Ishikawa (cell line): ENCODE measurements at regions not wholly inside any gene's neighbourhood (a gene's known extent, or its start where the extent isn't known, plus 50 kb on each side); places are given as distances from the start of the nearest gene placed in this dataset.

Experiments used
- CEBPB ChIP-seq: IDR thresholded peaks from 2 replicates; pipeline ENCODE4 v1.6.1; 2012
- CREB1 ChIP-seq: IDR thresholded peaks from 2 replicates; pipeline ENCODE4 v1.6.1; 2012; ENCODE audit warnings: low read depth
- EGR1 ChIP-seq: IDR thresholded peaks from 2 replicates; pipeline ENCODE4 v1.6.1; 2012
- EP300 ChIP-seq: IDR thresholded peaks from 2 replicates; pipeline ENCODE4 v1.6.1; 2012; ENCODE audit warnings: borderline replicate concordance
- FOXM1 ChIP-seq: IDR thresholded peaks from 2 replicates; pipeline ENCODE4 v1.6.1; 2012; ENCODE audit warnings: low read depth, borderline replicate concordance
- NFIC ChIP-seq: IDR thresholded peaks from 2 replicates; pipeline ENCODE4 v1.6.1; 2012
- RAD21 ChIP-seq: IDR thresholded peaks from 2 replicates; pipeline ENCODE4 v1.6.1; 2012; ENCODE audit warnings: low read depth
- TAF1 ChIP-seq: IDR thresholded peaks from 2 replicates; pipeline ENCODE4 v1.6.1; 2012; ENCODE audit warnings: low read depth, mild to moderate bottlenecking
- TCF12 ChIP-seq: IDR thresholded peaks from 2 replicates; pipeline ENCODE4 v1.6.1; 2012; ENCODE audit warnings: low read depth
- TEAD4 ChIP-seq: IDR thresholded peaks from 2 replicates; pipeline ENCODE4 v1.6.1; 2012
- YY1 ChIP-seq: IDR thresholded peaks from 2 replicates; pipeline ENCODE4 v1.6.1; 2012; ENCODE audit warnings: low read depth
- ZBTB7A ChIP-seq: IDR thresholded peaks from 2 replicates; pipeline ENCODE4 v1.6.1; 2012; ENCODE audit warnings: low read depth
- TF ChIP-seq, protein P1 (sequence below): IDR thresholded peaks from 2 replicates; pipeline ENCODE4 v1.6.1; 2012; ENCODE audit warnings: low read depth, mild to moderate bottlenecking
- TF ChIP-seq, protein P2 (sequence below): IDR thresholded peaks from 2 replicates; pipeline ENCODE4 v1.6.1; 2012
- TF ChIP-seq, protein P3 (sequence below): IDR thresholded peaks from 2 replicates; pipeline ENCODE4 v1.6.1; 2012

DNA sequence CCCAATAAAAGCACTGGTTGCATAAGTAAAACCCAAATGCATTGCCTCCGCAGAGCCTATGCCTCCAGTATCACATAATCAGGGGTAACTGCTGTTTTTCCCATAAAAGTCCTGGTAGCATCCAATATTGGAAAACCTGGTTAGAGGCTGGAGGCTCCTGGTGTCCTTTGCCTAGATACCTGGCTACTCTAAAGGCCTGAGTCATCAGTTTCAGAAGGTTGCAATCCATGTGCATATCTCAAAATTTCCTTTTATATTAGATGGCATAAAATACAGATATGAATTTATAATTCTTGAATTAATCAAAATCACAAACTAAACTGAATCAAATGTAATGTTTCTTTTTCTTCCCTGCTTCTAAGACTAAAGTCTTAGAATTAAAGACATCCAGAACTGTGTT, 164.2 kb upstream of the DCN start:
- no peak for TF ChIP-seq TAF1
- no peak for TF ChIP-seq EGR1
- no peak for TF ChIP-seq CEBPB
- TF ChIP-seq, protein P1, sequence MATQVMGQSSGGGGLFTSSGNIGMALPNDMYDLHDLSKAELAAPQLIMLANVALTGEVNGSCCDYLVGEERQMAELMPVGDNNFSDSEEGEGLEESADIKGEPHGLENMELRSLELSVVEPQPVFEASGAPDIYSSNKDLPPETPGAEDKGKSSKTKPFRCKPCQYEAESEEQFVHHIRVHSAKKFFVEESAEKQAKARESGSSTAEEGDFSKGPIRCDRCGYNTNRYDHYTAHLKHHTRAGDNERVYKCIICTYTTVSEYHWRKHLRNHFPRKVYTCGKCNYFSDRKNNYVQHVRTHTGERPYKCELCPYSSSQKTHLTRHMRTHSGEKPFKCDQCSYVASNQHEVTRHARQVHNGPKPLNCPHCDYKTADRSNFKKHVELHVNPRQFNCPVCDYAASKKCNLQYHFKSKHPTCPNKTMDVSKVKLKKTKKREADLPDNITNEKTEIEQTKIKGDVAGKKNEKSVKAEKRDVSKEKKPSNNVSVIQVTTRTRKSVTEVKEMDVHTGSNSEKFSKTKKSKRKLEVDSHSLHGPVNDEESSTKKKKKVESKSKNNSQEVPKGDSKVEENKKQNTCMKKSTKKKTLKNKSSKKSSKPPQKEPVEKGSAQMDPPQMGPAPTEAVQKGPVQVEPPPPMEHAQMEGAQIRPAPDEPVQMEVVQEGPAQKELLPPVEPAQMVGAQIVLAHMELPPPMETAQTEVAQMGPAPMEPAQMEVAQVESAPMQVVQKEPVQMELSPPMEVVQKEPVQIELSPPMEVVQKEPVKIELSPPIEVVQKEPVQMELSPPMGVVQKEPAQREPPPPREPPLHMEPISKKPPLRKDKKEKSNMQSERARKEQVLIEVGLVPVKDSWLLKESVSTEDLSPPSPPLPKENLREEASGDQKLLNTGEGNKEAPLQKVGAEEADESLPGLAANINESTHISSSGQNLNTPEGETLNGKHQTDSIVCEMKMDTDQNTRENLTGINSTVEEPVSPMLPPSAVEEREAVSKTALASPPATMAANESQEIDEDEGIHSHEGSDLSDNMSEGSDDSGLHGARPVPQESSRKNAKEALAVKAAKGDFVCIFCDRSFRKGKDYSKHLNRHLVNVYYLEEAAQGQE: no peak
- no peak for TF ChIP-seq TCF12
- no peak for TF ChIP-seq NFIC
- no peak for TF ChIP-seq CREB1
- TF ChIP-seq RAD21: no peak
- TF ChIP-seq EP300: no peak
- TF ChIP-seq TEAD4: no peak
- no peak for TF ChIP-seq YY1
- TF ChIP-seq FOXM1: no peak
- TF ChIP-seq, protein P2, sequence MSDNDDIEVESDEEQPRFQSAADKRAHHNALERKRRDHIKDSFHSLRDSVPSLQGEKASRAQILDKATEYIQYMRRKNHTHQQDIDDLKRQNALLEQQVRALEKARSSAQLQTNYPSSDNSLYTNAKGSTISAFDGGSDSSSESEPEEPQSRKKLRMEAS: no peak

DNA sequence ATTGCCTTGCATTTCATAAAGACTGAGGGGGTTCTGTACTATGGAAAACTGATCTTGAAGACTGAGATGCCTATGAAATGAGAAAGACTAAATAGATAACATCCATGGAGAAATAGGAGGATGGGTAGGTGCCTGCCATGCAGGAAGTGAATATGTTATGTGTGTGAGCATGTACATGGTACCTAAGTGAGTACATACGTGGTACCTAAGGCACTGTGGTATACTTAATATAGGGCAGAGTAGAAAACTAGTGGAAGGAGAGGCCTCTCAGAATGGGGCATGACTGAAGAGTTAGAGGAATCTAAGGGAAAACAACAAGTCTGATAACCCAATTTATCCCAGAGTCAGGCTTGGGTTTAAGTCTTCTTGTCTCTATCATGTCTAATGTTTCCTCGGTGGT, 161.8 kb upstream of the DCN start:
- TF ChIP-seq, protein P1: no peak
- TF ChIP-seq RAD21 (no peak), YY1 (no peak), TEAD4 (no peak), TAF1 (no peak), NFIC (no peak), EP300 (no peak)
- TF ChIP-seq, protein P3, sequence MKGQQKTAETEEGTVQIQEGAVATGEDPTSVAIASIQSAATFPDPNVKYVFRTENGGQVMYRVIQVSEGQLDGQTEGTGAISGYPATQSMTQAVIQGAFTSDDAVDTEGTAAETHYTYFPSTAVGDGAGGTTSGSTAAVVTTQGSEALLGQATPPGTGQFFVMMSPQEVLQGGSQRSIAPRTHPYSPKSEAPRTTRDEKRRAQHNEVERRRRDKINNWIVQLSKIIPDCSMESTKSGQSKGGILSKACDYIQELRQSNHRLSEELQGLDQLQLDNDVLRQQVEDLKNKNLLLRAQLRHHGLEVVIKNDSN: no peak

DNA sequence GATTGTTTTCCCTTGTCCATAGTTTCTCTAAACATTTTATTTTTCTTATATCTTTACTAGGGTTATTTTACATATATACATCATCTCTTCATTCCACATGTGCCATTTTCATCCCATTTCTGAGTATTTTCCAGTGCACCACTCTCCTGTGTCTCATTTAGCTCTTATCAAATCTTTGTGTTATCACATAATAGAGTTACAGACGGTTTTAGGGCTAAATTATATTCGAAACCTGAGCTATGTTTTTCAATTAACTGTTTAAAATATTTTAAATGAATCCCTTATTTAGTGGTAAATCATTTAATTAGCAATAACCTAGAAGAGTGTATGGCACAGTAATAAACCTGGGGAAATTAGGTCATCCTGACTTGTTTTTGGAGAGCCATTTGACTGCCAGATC, 160.4 kb upstream of the DCN start:
- TF ChIP-seq, protein P1: no peak
- no peak for TF ChIP-seq CEBPB
- TF ChIP-seq RAD21: no peak
- no peak for TF ChIP-seq TCF12
- no peak for TF ChIP-seq TAF1
- no peak for TF ChIP-seq EP300
- no peak for TF ChIP-seq FOXM1
- TF ChIP-seq, protein P3: no peak
- no peak for TF ChIP-seq ZBTB7A
- TF ChIP-seq NFIC: no peak
- TF ChIP-seq CREB1: no peak
- TF ChIP-seq, protein P2: no peak
- TF ChIP-seq TEAD4: no peak
- no peak for TF ChIP-seq EGR1
- no peak for TF ChIP-seq YY1

DNA sequence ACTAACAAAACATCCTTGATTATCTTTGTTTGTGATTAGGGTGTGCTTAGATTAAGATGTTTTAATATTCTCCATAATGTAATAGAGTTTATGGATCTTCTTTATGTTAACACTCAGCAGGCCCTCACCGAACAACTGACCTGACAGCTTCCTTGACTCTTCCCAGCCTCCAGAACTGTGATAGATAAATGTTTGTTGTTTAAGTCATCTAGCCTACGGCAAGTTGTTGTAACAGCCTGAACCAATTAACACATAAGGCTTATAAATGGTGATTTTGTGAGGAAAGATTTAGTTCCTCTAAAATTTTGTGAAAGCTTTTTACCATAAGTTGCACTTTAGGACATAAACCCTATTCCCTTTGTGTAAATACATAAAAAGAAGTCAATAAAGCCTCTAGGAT, 156.5 kb upstream of the DCN start:
- TF ChIP-seq NFIC: no peak
- TF ChIP-seq, protein P1: no peak
- TF ChIP-seq, protein P2: no peak
- no peak for TF ChIP-seq TCF12
- TF ChIP-seq, protein P3: no peak
- no peak for TF ChIP-seq EP300
- no peak for TF ChIP-seq TAF1
- TF ChIP-seq EGR1: no peak
- no peak for TF ChIP-seq TEAD4
- no peak for TF ChIP-seq CREB1
